OCI-LY3 (cell line): ENCODE measurements at regions not wholly inside any gene's neighbourhood (a gene's known extent, or its start where the extent isn't known, plus 50 kb on each side); places are given as distances from the start of the nearest gene placed in this dataset.
"Not testable (repeated sequence)": the region's sequence is repeated elsewhere in the genome, so short reads cannot be mapped to it uniquely, and the experiment has no call there.

Experiments used
- EZH2phosphoT487 ChIP-seq: fragments of 200-600 bp; shearing (Covaris generic); IDR thresholded peaks from 2 replicates; pipeline ENCODE4 v1.6.1; 2018; ENCODE audit warnings: antibody characterized with exemption, mixed run types, low read depth
- TF ChIP-seq, protein P1 (sequence below): fragments of 200-600, 300-600 bp; sonication (generic); IDR thresholded peaks from 2 replicates; pipeline ENCODE4 v1.5.1; 2014; ENCODE audit warnings: antibody characterized with exemption, low read length, low read depth

GRCh38 chr1:30075916-30076315 lies 647.5 kb downstream of the MATN1 start:
- TF ChIP-seq, protein P1, sequence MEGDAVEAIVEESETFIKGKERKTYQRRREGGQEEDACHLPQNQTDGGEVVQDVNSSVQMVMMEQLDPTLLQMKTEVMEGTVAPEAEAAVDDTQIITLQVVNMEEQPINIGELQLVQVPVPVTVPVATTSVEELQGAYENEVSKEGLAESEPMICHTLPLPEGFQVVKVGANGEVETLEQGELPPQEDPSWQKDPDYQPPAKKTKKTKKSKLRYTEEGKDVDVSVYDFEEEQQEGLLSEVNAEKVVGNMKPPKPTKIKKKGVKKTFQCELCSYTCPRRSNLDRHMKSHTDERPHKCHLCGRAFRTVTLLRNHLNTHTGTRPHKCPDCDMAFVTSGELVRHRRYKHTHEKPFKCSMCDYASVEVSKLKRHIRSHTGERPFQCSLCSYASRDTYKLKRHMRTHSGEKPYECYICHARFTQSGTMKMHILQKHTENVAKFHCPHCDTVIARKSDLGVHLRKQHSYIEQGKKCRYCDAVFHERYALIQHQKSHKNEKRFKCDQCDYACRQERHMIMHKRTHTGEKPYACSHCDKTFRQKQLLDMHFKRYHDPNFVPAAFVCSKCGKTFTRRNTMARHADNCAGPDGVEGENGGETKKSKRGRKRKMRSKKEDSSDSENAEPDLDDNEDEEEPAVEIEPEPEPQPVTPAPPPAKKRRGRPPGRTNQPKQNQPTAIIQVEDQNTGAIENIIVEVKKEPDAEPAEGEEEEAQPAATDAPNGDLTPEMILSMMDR: not testable (repeated sequence)
- not testable (repeated sequence) for TF ChIP-seq EZH2phosphoT487
